Astrocyte (in vitro differentiated cells and primary cell): ENCODE measurements at regions not wholly inside any gene's neighbourhood (a gene's known extent, or its start where the extent isn't known, plus 50 kb on each side); places are given as distances from the start of the nearest gene placed in this dataset.

Experiments used
- DNase-seq: peaks from one replicate; pipeline ENCODE4 v3.0.0-alpha.2; 2010; ENCODE audit warnings: low read depth
- FAIRE-seq: peaks from 2 replicates; lab custom pipeline; 2011; peaks lifted over from hg19 to GRCh38; lab: Jason Lieb, UNC
- H2AFZ ChIP-seq: 2 replicates; pipeline ENCODE4 v1.6.0; 2012; ENCODE audit warnings: low read depth, low read length, inconsistent platforms
- H3K27ac ChIP-seq: 2 replicates; pipeline ENCODE4 v1.5.1; 2011; ENCODE audit warnings: low read depth, low read length, inconsistent platforms
- H3K27me3 ChIP-seq: 2 replicates; pipeline ENCODE4 v1.6.0; 2011; ENCODE audit warnings: low read length, inconsistent platforms; ENCODE audit not compliant: insufficient read depth
- H3K36me3 ChIP-seq: 2 replicates; pipeline ENCODE4 v1.5.1; 2011; ENCODE audit warnings: low read length, inconsistent platforms; ENCODE audit not compliant: insufficient read depth
- H3K4me1 ChIP-seq: 2 replicates; pipeline ENCODE4 v1.5.1; 2011; ENCODE audit warnings: low read length, inconsistent platforms; ENCODE audit not compliant: insufficient read depth
- H3K4me2 ChIP-seq: 2 replicates; pipeline ENCODE4 v1.6.0; 2012; ENCODE audit warnings: low read length, inconsistent platforms
- H3K4me3 ChIP-seq: 2 replicates; pipeline ENCODE4 v1.5.1; 2011; ENCODE audit warnings: low read depth, mild to moderate bottlenecking, low read length, inconsistent platforms; ENCODE audit not compliant: insufficient read depth
- H3K79me2 ChIP-seq: 2 replicates; pipeline ENCODE4 v1.6.0; 2012; ENCODE audit warnings: mild to moderate bottlenecking, low read length, inconsistent platforms; ENCODE audit not compliant: insufficient read depth
- H3K9ac ChIP-seq: 2 replicates; pipeline ENCODE4 v1.6.0; 2012; ENCODE audit warnings: mild to moderate bottlenecking, low read length, inconsistent platforms
- H3K9me3 ChIP-seq: 2 replicates; pipeline ENCODE4 v1.5.1; 2012; ENCODE audit warnings: low read depth, mild to moderate bottlenecking, low read length, inconsistent platforms; ENCODE audit not compliant: insufficient read depth
- H4K20me1 ChIP-seq: 2 replicates; pipeline ENCODE4 v1.6.0; 2012; ENCODE audit warnings: low read length, inconsistent platforms; ENCODE audit not compliant: insufficient read depth
- H3K27ac Mint-ChIP-seq: one replicate; pipeline ENCODE4 v1.8.0; 2021; ENCODE audit warnings: mild to moderate bottlenecking, mixed read lengths; ENCODE audit not compliant: unreplicated experiment
- H3K27me3 Mint-ChIP-seq: one replicate; pipeline ENCODE4 v1.8.0; 2021; ENCODE audit warnings: low read depth, mixed read lengths; ENCODE audit not compliant: unreplicated experiment
- H3K36me3 Mint-ChIP-seq: one replicate; pipeline ENCODE4 v1.8.0; 2021; ENCODE audit warnings: low read depth, mixed read lengths; ENCODE audit not compliant: unreplicated experiment
- H3K4me1 Mint-ChIP-seq: one replicate; pipeline ENCODE4 v1.8.0; 2021; ENCODE audit warnings: low read depth, mixed read lengths; ENCODE audit not compliant: unreplicated experiment
- H3K4me3 Mint-ChIP-seq: one replicate; pipeline ENCODE4 v1.8.0; 2021; ENCODE audit warnings: mild to moderate bottlenecking, moderate library complexity, mixed read lengths; ENCODE audit not compliant: unreplicated experiment
- H3K9me3 Mint-ChIP-seq: one replicate; pipeline ENCODE4 v1.8.0; 2021; ENCODE audit warnings: mild to moderate bottlenecking, mixed read lengths; ENCODE audit not compliant: unreplicated experiment
- CTCF ChIP-seq: IDR thresholded peaks from 2 replicates; pipeline ENCODE4 v1.5.1; 2011; ENCODE audit warnings: low read depth, mild to moderate bottlenecking, inconsistent platforms, low read length, moderate library complexity; ENCODE audit not compliant: insufficient read depth
- EZH2 ChIP-seq: IDR thresholded peaks from 2 replicates; pipeline ENCODE4 v1.6.1; 2012; ENCODE audit warnings: mild to moderate bottlenecking, low read length, inconsistent platforms; ENCODE audit not compliant: insufficient read depth

DNA sequence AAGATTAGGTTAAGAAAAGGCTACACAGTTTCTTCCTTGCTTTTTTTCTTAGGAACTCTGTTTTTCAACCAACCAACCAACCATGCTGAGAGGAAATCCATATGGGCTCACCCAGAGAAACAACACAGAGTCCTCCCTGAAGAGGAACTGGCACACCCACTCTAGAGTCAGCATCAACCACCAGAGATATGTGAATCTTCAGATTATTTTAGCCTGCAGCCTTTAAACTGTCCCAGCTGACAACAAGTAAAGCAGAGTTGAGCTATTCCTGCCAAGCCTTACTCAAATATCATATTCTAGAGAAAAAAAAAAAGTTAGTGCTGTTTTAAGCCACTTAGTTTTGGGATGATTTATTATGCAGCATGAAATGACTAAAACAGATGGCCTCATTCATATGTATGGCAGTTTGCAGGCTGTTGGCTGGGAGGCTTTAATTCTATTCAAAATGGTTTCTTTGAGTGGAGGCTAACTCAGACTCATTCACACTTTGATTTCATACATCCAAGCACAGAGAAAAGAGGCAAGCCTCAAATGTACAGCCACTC, 1637.7 kb upstream of the LRRTM1 start:
- H3K9ac ChIP-seq: no peak overlapping the region
- TF ChIP-seq EZH2: no peak
- no peak for TF ChIP-seq CTCF
- Mint-ChIP-seq H3K36me3 (no peaks in the 10 kb centered on the region), H3K9me3 (peaks cover 7% of the 10 kb centered on the region), H3K27me3 (no peaks in the 10 kb centered on the region), H3K4me3 (no peak overlapping the region), H3K4me1 (no peaks in the 10 kb centered on the region), H3K27ac (no peak overlapping the region)
- H3K9me3 ChIP-seq: no peaks in the 10 kb centered on the region
- no peak overlapping the region for H2AFZ ChIP-seq
- H3K4me2 ChIP-seq: no peak overlapping the region
- no peaks in the 10 kb centered on the region for H3K27me3 ChIP-seq
- no peaks in the 10 kb centered on the region for H3K36me3 ChIP-seq
- no peaks in the 10 kb centered on the region for H4K20me1 ChIP-seq
- no peak overlapping the region for H3K4me3 ChIP-seq
- H3K79me2 ChIP-seq: no peaks in the 10 kb centered on the region
- FAIRE-seq (no peak), DNase-seq (no peak)
- H3K4me1 ChIP-seq: no peaks in the 10 kb centered on the region
- no peak overlapping the region for H3K27ac ChIP-seq

- no peaks in the 10 kb centered on the region for H3K9me3 Mint-ChIP-seq
- TF ChIP-seq EZH2 (no peak), CTCF (no peak)
- DNase-seq: no peak
- no peaks in the 10 kb centered on the region for H3K4me1 Mint-ChIP-seq
- H3K27me3 Mint-ChIP-seq: no peaks in the 10 kb centered on the region
- no peaks in the 10 kb centered on the region for H3K27me3 ChIP-seq
- no peaks in the 10 kb centered on the region for H3K79me2 ChIP-seq
- no peak overlapping the region for H3K4me3 Mint-ChIP-seq
- no peaks in the 10 kb centered on the region for H3K36me3 ChIP-seq
- no peak overlapping the region for H3K27ac ChIP-seq
- H4K20me1 ChIP-seq: no peaks in the 10 kb centered on the region
- H3K9ac ChIP-seq: no peak overlapping the region
- H3K27ac Mint-ChIP-seq: no peak overlapping the region
- no peak for FAIRE-seq
- H3K36me3 Mint-ChIP-seq: no peaks in the 10 kb centered on the region
- no peak overlapping the region for H2AFZ ChIP-seq
- no peaks in the 10 kb centered on the region for H3K9me3 ChIP-seq
- no peak overlapping the region for H3K4me3 ChIP-seq
- H3K4me1 ChIP-seq: no peaks in the 10 kb centered on the region
- H3K4me2 ChIP-seq: no peak overlapping the region
Observed at GRCh38 chr2:81940266-81940955, 1635.9 kb upstream of the LRRTM1 start.

- H3K4me1 ChIP-seq: no peaks in the 10 kb centered on the region
Observed at GRCh38 chr2:81937944-81938343, 1633.4 kb upstream of the LRRTM1 start.

More at GRCh38 chr2:81937944-81938343, 1633.4 kb upstream of the LRRTM1 start:
- Mint-ChIP-seq H3K4me1 (no peaks in the 10 kb centered on the region), H3K4me3 (no peak overlapping the region), H3K27me3 (no peaks in the 10 kb centered on the region), H3K27ac (no peak overlapping the region), H3K9me3 (no peaks in the 10 kb centered on the region), H3K36me3 (no peaks in the 10 kb centered on the region)
- H4K20me1 ChIP-seq: no peaks in the 10 kb centered on the region
- H3K27ac ChIP-seq: no peak overlapping the region
- no peaks in the 10 kb centered on the region for H3K79me2 ChIP-seq
- H3K36me3 ChIP-seq: no peaks in the 10 kb centered on the region
- H3K4me2 ChIP-seq: no peak overlapping the region
- no peak overlapping the region for H2AFZ ChIP-seq
- H3K27me3 ChIP-seq: no peaks in the 10 kb centered on the region
- no peak for FAIRE-seq
- no peaks in the 10 kb centered on the region for H3K9me3 ChIP-seq
- no peak overlapping the region for H3K9ac ChIP-seq
- no peak for TF ChIP-seq EZH2
- TF ChIP-seq CTCF: no peak
- no peak overlapping the region for H3K4me3 ChIP-seq
- no peak for DNase-seq
